Stimulated activated naive CD8-positive, alpha-beta T cell treated with anti-CD3 and anti-CD28 coated beads, Interleukin-15, amount 100 ng/mL, for 72 hours (primary cell): ENCODE measurements at regions not wholly inside any gene's neighbourhood (a gene's known extent, or its start where the extent isn't known, plus 50 kb on each side); places are given as distances from the start of the nearest gene placed in this dataset.

ENCODE experiments used
- ATAC-seq: fragments of 150-1000 bp; cut with Tn5 transposase; 2 replicates; pipeline ENCODE4 v1.10.0; 2021; ENCODE audit warnings: mild to moderate bottlenecking, moderate library complexity
- DNase-seq, 2 donors: peaks; one replicate each; pipeline ENCODE4 v3.0.0; 2021 to 2022
- H3K27ac Mint-ChIP-seq, 2 donors: one replicate each; pipeline ENCODE4 v1.8.0; 2022; ENCODE audit warnings: mild to moderate bottlenecking in 2 of 2, mixed read lengths in 2 of 2, moderate library complexity in 2 of 2
- H3K27me3 Mint-ChIP-seq: one replicate; pipeline ENCODE4 v1.8.0; 2022; ENCODE audit warnings: mixed read lengths
- H3K4me1 Mint-ChIP-seq: one replicate; pipeline ENCODE4 v1.8.0; 2022; ENCODE audit warnings: mild to moderate bottlenecking, mixed read lengths
- H3K4me3 Mint-ChIP-seq, 2 donors: one replicate each; pipeline ENCODE4 v1.8.0; 2022; ENCODE audit warnings: mild to moderate bottlenecking in 2 of 2, mixed read lengths in 2 of 2, moderate library complexity in 1 of 2
- H3K9me3 Mint-ChIP-seq, 2 donors: one replicate each; pipeline ENCODE4 v1.8.0; 2022; ENCODE audit warnings: mixed read lengths in 2 of 2

DNA sequence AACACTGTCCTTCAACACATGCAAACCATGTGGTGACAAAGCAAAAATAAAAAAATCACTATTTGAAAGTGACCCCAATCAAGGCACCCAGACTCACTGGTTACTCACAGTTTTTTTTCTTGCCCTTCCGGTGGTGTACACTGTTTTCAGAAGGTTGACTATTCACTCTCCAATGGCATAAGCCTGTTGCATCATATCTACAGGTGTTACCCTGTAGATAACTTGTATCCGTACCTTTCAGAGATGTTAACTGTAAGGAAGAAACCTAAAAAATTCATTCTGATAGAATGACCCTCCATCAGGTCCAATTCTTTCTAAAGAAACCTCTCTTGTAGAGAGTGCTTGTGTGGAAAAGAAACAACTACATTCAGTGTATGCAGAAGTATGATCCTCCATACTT, 193.6 kb upstream of the RASA1 start:
- Mint-ChIP-seq H3K9me3 (no peaks in the 10 kb centered on the region), H3K4me3 (no peak overlapping the region), H3K4me1 (peaks cover 32% of the 10 kb centered on the region), H3K27me3 (no peaks in the 10 kb centered on the region), H3K27ac (no peak overlapping the region)
- ATAC-seq (no peak), DNase-seq (no peak)

DNA sequence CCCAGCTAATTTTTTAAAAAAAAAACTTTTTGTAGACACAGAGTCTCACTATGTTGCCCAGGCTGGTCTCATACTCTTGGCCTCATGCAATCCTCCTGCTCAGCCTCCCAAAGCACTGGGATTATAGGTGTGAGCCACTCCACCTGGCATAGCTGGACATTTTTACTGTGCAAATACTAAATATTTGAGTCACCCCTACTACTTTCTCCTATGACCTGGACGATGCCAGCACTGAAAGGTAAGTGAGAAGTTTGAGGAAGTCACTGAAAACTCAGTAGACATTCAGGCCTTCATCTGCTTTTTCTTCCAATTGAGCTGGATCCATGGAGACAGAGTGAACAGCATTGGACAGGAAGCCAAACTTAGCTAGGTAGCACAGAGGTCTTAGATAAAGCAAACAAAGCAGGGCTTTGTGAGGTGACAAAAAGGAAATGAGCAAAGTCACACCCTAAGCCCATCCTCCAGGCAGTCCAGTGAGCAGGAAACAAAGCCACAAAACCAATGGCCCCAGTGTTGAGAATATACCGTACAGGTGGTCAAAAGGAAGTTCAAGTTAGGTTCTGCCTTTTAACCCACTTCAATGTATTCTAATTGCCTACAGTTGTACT, 192.6 kb upstream of the RASA1 start:
- peak overlapping the region; percentile 32 to 89 for H3K27ac Mint-ChIP-seq
- H3K4me3 Mint-ChIP-seq: peak overlapping the region; percentile 36 to 37
- no peaks in the 10 kb centered on the region for H3K9me3 Mint-ChIP-seq

DNA sequence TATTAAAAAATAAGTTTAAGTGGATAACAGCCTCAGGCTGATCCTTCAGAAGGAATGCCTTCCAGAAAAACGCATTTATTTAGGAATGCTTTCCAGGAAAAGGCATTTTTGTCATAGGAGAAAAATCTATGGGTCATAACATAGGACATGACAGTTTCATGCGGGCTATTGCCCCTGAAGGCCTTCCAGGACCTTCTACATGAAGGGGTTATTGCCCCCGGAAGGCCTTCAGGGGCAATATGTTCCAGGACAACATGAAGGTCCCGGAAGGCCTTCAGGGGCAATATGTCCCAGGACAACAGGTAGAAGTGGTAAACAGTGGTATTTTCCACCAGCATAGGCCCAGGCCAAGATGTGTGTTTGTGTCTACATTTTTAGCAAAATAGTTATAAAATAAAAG, 191.3 kb upstream of the RASA1 start:
- ATAC-seq (no peak), DNase-seq (no peak)
- no peaks in the 10 kb centered on the region for H3K27me3 Mint-ChIP-seq
- no peak overlapping the region for H3K4me3 Mint-ChIP-seq
- H3K9me3 Mint-ChIP-seq: no peaks in the 10 kb centered on the region
- peaks cover 35% of the 10 kb centered on the region for H3K4me1 Mint-ChIP-seq
- H3K27ac Mint-ChIP-seq: no peak overlapping the region

More for the DNA sequence above, 192.6 kb upstream of the RASA1 start:
- Mint-ChIP-seq H3K27me3 (no peaks in the 10 kb centered on the region), H3K4me1 (peaks cover 34% of the 10 kb centered on the region)
- DNase-seq: peak; percentile 7 to 26
- ATAC-seq: peak; percentile 94

DNA sequence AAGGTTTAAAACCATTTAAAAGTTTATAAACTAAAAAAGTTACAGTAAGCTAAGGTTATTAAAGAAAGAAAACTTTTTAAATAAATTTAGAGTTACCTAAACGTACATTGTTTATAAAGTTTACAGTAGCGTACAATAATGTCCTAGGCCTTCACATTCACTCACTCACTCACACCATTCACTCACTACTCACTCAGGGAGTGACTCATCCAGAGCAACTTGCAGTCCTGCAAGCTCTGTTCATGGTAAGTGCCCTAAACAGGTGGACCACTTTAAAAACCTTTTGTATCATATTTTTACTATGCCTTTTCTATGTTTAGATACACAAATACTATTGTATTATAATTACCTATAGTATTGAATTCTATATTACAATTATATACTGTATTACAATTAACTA, 190.8 kb upstream of the RASA1 start:
- Mint-ChIP-seq H3K27ac (no peak overlapping the region), H3K4me1 (peaks cover 40% of the 10 kb centered on the region), H3K27me3 (no peaks in the 10 kb centered on the region), H3K9me3 (no peaks in the 10 kb centered on the region), H3K4me3 (no peak overlapping the region)
- no peak for ATAC-seq
- DNase-seq: no peak

DNA sequence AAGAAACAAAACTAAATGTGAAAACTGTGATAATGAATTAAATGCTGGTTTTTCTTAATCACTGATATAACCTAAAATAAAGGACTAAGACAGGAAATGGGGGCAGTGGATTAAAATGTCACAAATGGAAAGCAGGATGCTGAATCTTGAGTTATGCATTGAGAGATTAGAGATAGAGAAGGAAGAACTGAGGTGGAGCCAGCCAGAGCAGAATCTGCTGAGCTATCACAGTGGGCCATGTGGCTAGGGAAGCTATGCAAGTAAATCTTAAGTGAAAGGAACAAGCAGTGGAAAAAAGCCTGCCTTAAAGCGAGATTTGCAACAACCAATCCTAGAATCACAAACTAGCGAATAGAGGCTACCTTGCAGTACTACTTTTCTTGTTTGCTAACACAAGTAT, 188.5 kb upstream of the RASA1 start:
- DNase-seq: no peak
- H3K27ac Mint-ChIP-seq: peak overlapping the region in 1 of 2 donors; percentile 2
- ATAC-seq: no peak
- H3K9me3 Mint-ChIP-seq: no peaks in the 10 kb centered on the region
- peaks cover 58% of the 10 kb centered on the region for H3K4me1 Mint-ChIP-seq
- H3K4me3 Mint-ChIP-seq: no peak overlapping the region
- no peaks in the 10 kb centered on the region for H3K27me3 Mint-ChIP-seq

DNA sequence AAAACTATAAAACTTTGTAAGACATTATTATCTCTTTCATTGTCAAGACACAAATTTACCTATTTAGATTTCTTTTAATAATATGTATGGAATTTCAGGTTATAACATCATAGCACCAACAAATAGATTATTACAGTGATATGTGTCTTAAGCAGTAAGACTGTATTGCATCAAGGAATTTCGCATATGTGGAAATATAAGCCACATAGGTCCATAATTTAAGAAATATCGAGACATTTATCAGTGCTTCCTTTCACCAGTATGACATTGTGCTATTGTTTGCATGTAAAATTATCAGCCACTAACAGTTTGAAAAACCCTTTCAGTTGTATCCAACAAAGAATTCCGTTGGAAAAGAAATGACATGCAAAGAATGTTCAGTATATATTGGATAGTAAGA, 186.7 kb upstream of the RASA1 start:
- DNase-seq (no peak), ATAC-seq (no peak)
- Mint-ChIP-seq H3K4me1 (peaks cover 51% of the 10 kb centered on the region), H3K4me3 (peak overlapping the region; percentile 69 to 73), H3K27me3 (no peaks in the 10 kb centered on the region), H3K27ac (no peak overlapping the region), H3K9me3 (peaks cover 0 to 4% of the 10 kb centered on the region in 2 donors)

DNA sequence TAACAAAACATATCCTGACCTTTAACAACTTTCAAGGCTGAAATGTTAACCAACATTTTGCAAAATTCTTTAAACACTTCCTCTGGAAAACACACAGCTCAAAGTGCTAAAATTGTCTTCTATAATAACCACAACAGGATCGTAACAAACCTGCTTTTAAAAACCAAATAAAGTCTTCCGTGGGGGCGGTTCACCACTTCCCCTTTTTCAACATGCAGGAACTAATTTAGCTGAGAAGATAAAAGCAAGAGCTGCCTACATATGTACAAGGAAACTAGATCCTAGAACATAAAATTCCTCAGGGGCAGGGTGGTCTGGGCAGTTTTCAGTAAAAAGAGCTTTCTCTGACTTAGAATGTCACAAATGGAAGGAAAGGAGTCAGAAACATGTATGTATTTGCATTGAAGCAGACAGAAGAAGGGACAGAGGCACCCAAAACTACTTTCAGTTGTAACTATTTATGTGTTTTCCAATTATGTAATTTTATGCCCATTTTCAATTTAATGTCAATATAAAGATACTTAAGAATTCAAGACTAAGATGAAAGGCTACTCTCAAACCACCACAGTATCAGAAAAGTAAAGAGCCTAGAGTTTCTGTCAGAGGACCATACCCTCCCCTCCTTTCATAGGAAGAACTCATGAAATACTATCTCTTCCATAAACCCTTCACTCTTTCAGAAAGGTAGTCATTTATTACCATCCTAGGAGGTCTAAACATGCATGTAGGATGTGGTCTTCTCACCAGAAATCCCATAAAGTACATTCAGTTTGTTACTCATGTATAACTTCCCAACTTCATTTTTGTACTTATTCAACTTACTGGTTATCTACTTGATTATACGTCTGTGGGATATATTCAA, 185.9 kb upstream of the RASA1 start:
- Mint-ChIP-seq H3K27me3 (no peaks in the 10 kb centered on the region), H3K9me3 (peaks cover 4 to 7% of the 10 kb centered on the region in 2 donors), H3K4me1 (peaks cover 56% of the 10 kb centered on the region), H3K27ac (peak overlapping the region; percentile 31 to 84), H3K4me3 (peak overlapping the region; percentile 69 to 73)
- ATAC-seq (peak; percentile 72), DNase-seq (peak; percentile 4 to 24)

DNA sequence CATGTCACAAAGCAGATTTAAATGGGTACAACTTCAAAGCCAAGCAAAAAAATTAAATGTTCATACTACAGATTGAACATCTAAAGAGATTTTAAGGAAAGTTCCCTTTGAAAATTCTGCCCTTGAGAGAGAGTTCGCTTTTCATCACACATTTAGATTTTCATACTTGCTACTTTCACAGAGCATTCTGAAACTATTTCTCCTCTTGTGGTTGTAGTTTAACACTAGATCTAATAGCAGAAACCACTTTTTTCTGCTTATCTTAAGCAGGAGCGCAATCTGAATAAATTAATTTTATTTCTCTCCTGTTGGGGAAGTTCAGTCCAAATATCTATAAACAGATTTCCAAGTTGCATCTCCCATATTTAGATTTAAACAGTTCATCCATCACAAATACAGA, 173.3 kb upstream of the RASA1 start:
- Mint-ChIP-seq H3K27ac (no peak overlapping the region), H3K4me3 (peak overlapping the region in 1 of 2 donors; percentile 54), H3K27me3 (no peaks in the 10 kb centered on the region), H3K9me3 (peaks cover 0 to 5% of the 10 kb centered on the region in 2 donors), H3K4me1 (peaks cover 29% of the 10 kb centered on the region)
- DNase-seq (no peak), ATAC-seq (no peak)

DNA sequence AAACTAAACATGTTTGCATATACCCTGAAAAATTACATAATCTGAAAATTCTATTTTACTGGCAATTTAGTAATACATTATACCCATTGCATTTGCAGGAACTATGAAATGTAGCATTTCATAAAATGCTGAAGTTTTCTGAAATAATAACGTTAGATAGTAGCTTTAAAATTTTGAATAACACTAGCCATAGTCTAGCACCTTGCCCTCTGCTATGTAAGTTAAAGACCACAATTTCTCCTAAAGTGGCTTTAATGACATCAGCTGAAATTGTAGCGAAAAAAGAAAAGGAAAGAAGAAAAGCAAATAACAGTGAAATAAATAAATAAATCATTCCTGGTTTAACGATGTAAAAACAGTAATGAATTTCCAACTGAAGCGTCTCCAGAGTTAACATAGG, 172.8 kb upstream of the RASA1 start:
- Mint-ChIP-seq H3K4me1 (peaks cover 29% of the 10 kb centered on the region), H3K9me3 (peaks cover 0 to 5% of the 10 kb centered on the region in 2 donors), H3K27ac (no peak overlapping the region), H3K27me3 (no peaks in the 10 kb centered on the region), H3K4me3 (no peak overlapping the region)
- no peak for DNase-seq
- no peak for ATAC-seq

DNA sequence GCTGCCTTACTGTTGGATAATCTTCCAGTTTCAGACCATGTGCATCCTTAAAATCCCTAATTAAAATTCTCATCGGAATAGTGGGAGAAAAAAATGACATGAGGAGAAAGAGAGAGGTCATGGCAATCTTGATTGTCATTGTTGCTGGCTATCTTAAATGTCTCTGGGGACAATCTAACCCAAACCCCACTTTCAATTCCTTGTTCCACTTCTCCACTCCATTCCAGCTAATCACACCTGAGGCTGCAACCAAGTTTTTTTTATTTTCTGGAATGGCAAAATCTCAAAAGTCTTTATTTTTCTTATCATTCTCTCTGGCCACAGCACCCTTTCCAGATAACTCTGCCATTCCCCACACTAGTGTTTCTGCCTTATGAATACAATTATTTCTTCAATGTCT, 171.9 kb upstream of the RASA1 start:
- no peak for DNase-seq
- no peaks in the 10 kb centered on the region for H3K27me3 Mint-ChIP-seq
- H3K27ac Mint-ChIP-seq: no peak overlapping the region
- no peak overlapping the region for H3K4me3 Mint-ChIP-seq
- peaks cover 0 to under 1% of the 10 kb centered on the region in 2 donors for H3K9me3 Mint-ChIP-seq
- ATAC-seq: no peak
- peaks cover 29% of the 10 kb centered on the region for H3K4me1 Mint-ChIP-seq

DNA sequence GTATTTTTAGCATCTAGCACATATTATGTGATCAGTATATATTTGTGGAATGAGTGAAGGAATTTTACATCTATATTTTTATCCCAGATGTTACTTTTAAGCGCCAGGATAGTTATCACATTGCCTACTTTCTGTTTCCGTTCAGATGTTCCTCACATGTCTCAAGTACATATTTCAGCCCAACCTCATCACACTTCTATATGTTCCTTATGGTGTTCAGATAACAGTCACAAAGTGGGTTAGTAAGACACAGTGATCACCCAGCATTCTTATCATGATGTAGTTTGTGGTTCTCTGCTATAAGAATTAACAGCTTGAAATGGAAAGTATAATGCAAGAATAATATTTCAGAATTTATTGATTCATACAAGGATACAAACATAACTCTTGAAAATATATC, 170.0 kb upstream of the RASA1 start:
- H3K27ac Mint-ChIP-seq: no peak overlapping the region
- no peak for DNase-seq
- no peaks in the 10 kb centered on the region for H3K9me3 Mint-ChIP-seq
- peaks cover 40% of the 10 kb centered on the region for H3K4me1 Mint-ChIP-seq
- no peak for ATAC-seq
- H3K4me3 Mint-ChIP-seq: no peak overlapping the region
- no peaks in the 10 kb centered on the region for H3K27me3 Mint-ChIP-seq

DNA sequence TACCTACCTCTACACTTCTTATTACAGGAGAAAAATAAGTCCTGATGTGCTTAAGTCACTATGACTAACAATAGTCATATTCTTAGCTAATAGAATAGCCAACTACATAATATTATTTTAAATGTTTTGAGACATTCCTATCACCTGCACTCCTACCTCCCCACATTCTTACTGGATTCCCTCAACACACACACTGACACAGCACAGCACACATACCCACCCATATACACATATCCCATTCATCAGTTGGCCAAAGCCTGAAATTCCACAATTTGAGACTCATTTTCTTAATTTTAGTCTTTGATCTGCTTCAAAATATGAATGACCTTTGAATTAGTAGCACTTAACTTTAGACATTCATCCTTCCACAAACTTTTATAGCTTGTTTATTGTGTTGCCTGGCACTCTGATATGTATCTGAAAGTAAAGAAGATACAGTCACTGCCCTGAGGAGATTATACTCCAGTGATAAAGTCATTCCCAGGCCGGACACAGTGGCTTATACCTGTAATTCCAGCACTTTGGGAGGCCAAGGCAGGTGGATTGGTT, 168.3 kb upstream of the RASA1 start:
- Mint-ChIP-seq H3K4me1 (peaks cover 40% of the 10 kb centered on the region), H3K9me3 (no peaks in the 10 kb centered on the region)

DNA sequence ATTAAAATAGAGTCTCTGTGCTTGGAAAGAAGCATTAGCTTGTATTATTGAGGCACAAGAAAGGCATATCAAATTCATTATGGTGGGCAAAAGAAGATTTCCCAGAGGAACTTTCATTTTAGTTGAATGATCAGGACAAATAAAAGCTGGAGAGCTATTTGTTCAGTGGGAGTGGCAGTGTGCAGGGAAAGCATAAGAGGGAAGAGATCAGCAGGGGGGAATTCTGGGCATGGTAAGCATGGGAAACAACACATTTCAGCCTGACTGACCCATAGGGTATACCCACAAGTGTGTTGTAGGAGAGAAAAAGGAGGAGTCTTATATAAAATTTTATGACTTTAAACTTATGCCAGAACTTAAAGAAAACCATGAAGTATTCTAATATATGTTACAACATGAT, 167.7 kb upstream of the RASA1 start:
- no peak overlapping the region for H3K27ac Mint-ChIP-seq
- no peak overlapping the region for H3K4me3 Mint-ChIP-seq
- peaks cover 34% of the 10 kb centered on the region for H3K4me1 Mint-ChIP-seq
- H3K27me3 Mint-ChIP-seq: no peaks in the 10 kb centered on the region
- DNase-seq: no peak
- H3K9me3 Mint-ChIP-seq: peaks cover 0 to under 1% of the 10 kb centered on the region in 2 donors
- no peak for ATAC-seq

More for the DNA sequence above, 168.3 kb upstream of the RASA1 start:
- DNase-seq (no peak), ATAC-seq (no peak)
- no peak overlapping the region for H3K27ac Mint-ChIP-seq
- H3K27me3 Mint-ChIP-seq: no peaks in the 10 kb centered on the region
- H3K4me3 Mint-ChIP-seq: no peak overlapping the region

DNA sequence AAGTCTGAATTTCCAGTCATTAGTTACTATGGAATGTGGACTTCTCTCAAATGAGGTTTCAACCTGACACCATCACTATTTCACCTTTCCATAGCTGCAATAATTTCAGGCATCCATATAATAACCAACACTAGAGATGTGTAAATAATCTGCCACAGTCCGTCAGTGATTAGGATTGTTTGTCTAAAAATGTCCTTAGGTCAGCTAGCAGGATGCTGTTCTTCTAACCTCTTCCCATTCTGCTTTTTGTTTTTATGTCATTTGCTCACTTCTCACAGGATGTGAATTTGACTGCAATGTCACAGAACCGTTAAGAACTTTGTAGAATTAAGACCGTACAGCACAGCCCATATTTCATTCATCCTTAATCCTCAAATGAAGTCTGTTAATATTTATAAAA, 166.4 kb upstream of the RASA1 start:
- H3K4me1 Mint-ChIP-seq: peaks cover 33% of the 10 kb centered on the region
- no peak for ATAC-seq
- H3K4me3 Mint-ChIP-seq: no peak overlapping the region

DNA sequence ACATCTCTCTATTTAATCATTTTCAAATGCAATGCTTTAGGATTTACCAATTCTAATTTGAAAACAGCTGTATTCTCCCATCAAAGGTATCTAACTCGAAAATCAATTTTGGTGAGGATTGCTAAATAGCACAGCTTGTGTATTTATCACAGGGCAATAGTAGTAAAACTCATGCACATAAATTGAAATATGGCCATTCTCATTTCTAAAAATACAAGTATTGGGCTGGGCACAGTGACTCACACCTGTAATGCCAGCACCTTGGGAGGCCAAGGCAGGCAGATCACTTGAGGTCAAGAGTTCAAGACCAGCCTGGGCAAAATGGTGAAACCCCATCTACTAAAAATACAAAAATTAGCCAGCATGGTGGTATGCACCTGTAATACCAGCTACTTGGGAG, 164.8 kb upstream of the RASA1 start:
- no peaks in the 10 kb centered on the region for H3K27me3 Mint-ChIP-seq
- ATAC-seq (no peak), DNase-seq (no peak)
- H3K27ac Mint-ChIP-seq: no peak overlapping the region
- peaks cover 32% of the 10 kb centered on the region for H3K4me1 Mint-ChIP-seq
- peaks cover 4 to 8% of the 10 kb centered on the region in 2 donors for H3K9me3 Mint-ChIP-seq
- no peak overlapping the region for H3K4me3 Mint-ChIP-seq

More for the DNA sequence above, 166.4 kb upstream of the RASA1 start:
- no peaks in the 10 kb centered on the region for H3K27me3 Mint-ChIP-seq
- no peak for DNase-seq
- peaks cover 4 to 8% of the 10 kb centered on the region in 2 donors for H3K9me3 Mint-ChIP-seq
- H3K27ac Mint-ChIP-seq: peak overlapping the region in 1 of 2 donors; percentile 3
